ENCODE measurements at regions not wholly inside any gene's neighbourhood (a gene's known extent, or its start where the extent isn't known, plus 50 kb on each side); places are given as distances from the start of the nearest gene placed in this dataset.

DNA sequence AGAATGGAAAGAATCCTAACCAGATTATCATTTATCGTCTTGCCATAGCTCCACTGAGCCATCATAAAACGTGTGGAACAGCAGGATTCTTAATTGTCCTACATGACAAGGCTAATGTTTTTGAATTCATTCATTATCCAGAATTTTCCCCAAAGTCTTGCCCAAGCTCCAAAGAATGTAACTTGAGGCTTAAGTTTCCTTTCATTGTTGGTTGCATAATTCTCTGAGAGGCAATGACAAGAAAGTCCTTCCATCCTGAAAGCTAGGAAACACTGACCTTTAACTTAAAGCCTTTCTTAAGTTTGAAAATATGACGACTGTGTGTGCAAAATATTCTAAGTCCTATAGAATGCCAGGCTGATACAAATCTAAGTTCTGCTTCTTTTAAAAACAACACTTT, 546.1 kb downstream of the SUCLA2 start:
- no peaks in the 10 kb centered on the region for H3K79me2 ChIP-seq (ENCODE audit: control insufficient read depth, insufficient read depth, low read length)
- no peak overlapping the region for H3K9ac ChIP-seq (replicated peaks; ENCODE audit: extremely low read depth, insufficient read depth, low read length)
- no peak for DNase-seq (ENCODE audit: low read depth, low spot score)
- dilution Hi-C loops (cut with MboI; ENCODE audit: extremely low pct_ligation_motif_present, low sequenced_read_pairs) (no loop called here), intact Hi-C loops (cut with micrococcal nuclease) (no loop called here)
- TF ChIP-seq POLR2A (IDR thresholded peaks at IDR 0.05; ENCODE audit: low read depth, low read length), result no peak
- TF ChIP-seq POLR2AphosphoS5 (IDR thresholded peaks at IDR 0.05; ENCODE audit: insufficient read depth, low read depth, low read length), result no peak
- no peak for TF ChIP-seq FOS (IDR thresholded peaks at IDR 0.05; ENCODE audit: borderline replicate concordance, insufficient read depth, low read length)
- TF ChIP-seq GATA2 (IDR thresholded peaks at IDR 0.05; ENCODE audit: insufficient read depth, insufficient read length, low read depth, low read length), result no peak
- no peak for TF ChIP-seq CTCF (IDR thresholded peaks at IDR 0.05; ENCODE audit: extremely low read depth in 1 of 2, insufficient read depth in 1 of 2, low read depth in 1 of 2, low read length in 2 of 2)
- TF ChIP-seq MYC (IDR thresholded peaks at IDR 0.05; ENCODE audit: low read depth, low read length), result no peak
- TF ChIP-seq EZH2 (IDR thresholded peaks at IDR 0.05; ENCODE audit: borderline replicate concordance, low read depth, low read length, severe bottlenecking), result no peak
- TF ChIP-seq, protein P1, sequence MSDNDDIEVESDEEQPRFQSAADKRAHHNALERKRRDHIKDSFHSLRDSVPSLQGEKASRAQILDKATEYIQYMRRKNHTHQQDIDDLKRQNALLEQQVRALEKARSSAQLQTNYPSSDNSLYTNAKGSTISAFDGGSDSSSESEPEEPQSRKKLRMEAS (IDR thresholded peaks at IDR 0.05; ENCODE audit: insufficient read depth, insufficient read length), result no peak
- no peak for TF ChIP-seq JUN (IDR thresholded peaks at IDR 0.05; ENCODE audit: borderline replicate concordance, insufficient read depth, insufficient read length, low read depth)
- no peaks in the 10 kb centered on the region for H4K20me1 ChIP-seq (replicated peaks; ENCODE audit: control insufficient read depth, extremely low read depth, insufficient read depth, low read length)
- ChIA-PET CTCF (no interaction called here), POLR2A (no interaction called here)
- no peaks in the 10 kb centered on the region for H3K9me1 ChIP-seq (replicated peaks; ENCODE audit: control insufficient read depth, extremely low read depth, insufficient read depth, low read length)
- H2AFZ ChIP-seq (ENCODE audit: low read depth, low read length), result no peak overlapping the region
- no peaks in the 10 kb centered on the region for H3K9me3 ChIP-seq (replicated peaks; ENCODE audit: control insufficient read depth, insufficient read depth, low read length)
- BruUV-seq (replicated peaks), result no TSS peak
- no peak overlapping the region for H3K4me3 ChIP-seq (replicated peaks in 1 of 3; ENCODE audit: insufficient read depth in 1 of 3, low read depth in 1 of 3, low read length in 3 of 3)
- H3K36me3 ChIP-seq (ENCODE audit: control insufficient read depth in 2 of 2, extremely low read depth in 1 of 2, insufficient read depth in 2 of 2, low read length in 2 of 2), result no peaks in the 10 kb centered on the region
- H3K4me1 ChIP-seq (ENCODE audit: control insufficient read depth, extremely low read depth, insufficient read depth, low read length), result no peaks in the 10 kb centered on the region
- H3K4me2 ChIP-seq (ENCODE audit: insufficient read depth, low read length), result no peak overlapping the region
- no peaks in the 10 kb centered on the region for H3K27me3 ChIP-seq (ENCODE audit: control insufficient read depth in 2 of 2, insufficient read depth in 2 of 2, low read length in 2 of 2)
- no peak overlapping the region for H3K27ac ChIP-seq (ENCODE audit: insufficient read depth, low read depth, low read length)
- no peak for FAIRE-seq
